Mucosa of descending colon (tissue), 3 donors: ENCODE measurements at regions not wholly inside any gene's neighbourhood (a gene's known extent, or its start where the extent isn't known, plus 50 kb on each side); places are given as distances from the start of the nearest gene placed in this dataset.

Experiments
- ATAC-seq: fragments of 200-7000 bp; cut with Tn5 transposase; one replicate; pipeline ENCODE4 v1.9.1; 2020; ENCODE audit warnings: mild to moderate bottlenecking, moderate library complexity
- DNase-seq, 3 donors: peaks; one replicate each; pipeline ENCODE4 v3.0.0-alpha.2; 2020
- H3K36me3 ChIP-seq: fragments of 200-600 bp; one replicate; pipeline ENCODE4 v1.8.0; 2021; ENCODE audit warnings: low read depth, mild to moderate bottlenecking
- H3K4me1 ChIP-seq: fragments of 200-600 bp; one replicate; pipeline ENCODE4 v1.8.0; 2021; ENCODE audit warnings: low read depth, mild to moderate bottlenecking
- H3K4me3 ChIP-seq: fragments of 200-600 bp; one replicate; pipeline ENCODE4 v1.8.0; 2021; ENCODE audit warnings: mild to moderate bottlenecking
- H3K9me3 ChIP-seq: fragments of 200-600 bp; one replicate; pipeline ENCODE4 v1.8.0; 2021; ENCODE audit warnings: mild to moderate bottlenecking
- intact Hi-C, 2 donors: fragments of 100-400 bp; cut with DNase I in 1 of 2; cut with micrococcal nuclease in 1 of 2; formaldehyde crosslinking; loops; one replicate each; pipeline versions ENCODE4 v1.11.0 to v1.11.1; 2022; cut with DNase I, micrococcal nuclease
- TF ChIP-seq, protein P1 (sequence below): fragments of 200-600 bp; IDR thresholded peaks from one replicate; pipeline ENCODE4 v1.8.0; 2022; ENCODE audit warnings: antibody characterized with exemption, mild to moderate bottlenecking
- donor health status: DM: no; HTN: no; CAD: no; lungs with moderate emphysema.
- donor health status: DM: no; HTN: no; CAD: no.
- donor health status: DM: no; HTN: yes; CAD: no.

DNA sequence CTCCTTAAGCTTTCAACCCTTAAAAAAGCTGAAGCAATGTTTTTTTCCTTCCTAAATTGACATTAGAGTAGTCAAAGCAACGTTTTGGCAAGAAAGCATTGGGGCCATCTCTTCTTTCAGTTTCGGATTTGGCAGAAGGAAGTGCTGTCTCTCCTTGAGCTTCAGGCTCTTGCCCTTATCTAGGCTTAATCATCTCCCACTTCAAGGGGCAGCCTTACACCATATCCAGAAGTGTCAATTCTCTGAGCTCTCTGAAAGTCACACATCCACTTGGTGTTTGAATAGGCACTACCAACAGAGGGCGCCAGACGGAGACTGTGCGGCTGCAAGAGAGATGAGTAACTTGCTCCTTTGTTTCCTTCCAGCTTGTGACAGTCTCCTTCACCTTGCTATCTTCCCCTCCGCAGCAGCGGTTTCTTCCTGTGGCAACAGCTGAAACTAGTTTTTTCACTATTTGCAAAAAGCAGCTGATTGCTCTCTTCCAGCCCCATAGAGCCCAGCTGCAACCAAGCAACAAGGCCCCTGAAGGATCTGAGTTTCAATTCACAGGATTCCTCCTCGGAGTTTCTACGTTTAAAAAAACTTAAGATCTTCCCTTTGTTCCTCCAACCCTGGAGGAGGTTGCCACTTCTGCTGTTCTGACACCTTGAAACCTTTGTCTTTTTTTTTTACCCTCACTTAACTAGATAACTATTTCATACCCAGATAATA lies 147.0 kb upstream of the SLCO3A1 start:
- TF ChIP-seq, protein P1, sequence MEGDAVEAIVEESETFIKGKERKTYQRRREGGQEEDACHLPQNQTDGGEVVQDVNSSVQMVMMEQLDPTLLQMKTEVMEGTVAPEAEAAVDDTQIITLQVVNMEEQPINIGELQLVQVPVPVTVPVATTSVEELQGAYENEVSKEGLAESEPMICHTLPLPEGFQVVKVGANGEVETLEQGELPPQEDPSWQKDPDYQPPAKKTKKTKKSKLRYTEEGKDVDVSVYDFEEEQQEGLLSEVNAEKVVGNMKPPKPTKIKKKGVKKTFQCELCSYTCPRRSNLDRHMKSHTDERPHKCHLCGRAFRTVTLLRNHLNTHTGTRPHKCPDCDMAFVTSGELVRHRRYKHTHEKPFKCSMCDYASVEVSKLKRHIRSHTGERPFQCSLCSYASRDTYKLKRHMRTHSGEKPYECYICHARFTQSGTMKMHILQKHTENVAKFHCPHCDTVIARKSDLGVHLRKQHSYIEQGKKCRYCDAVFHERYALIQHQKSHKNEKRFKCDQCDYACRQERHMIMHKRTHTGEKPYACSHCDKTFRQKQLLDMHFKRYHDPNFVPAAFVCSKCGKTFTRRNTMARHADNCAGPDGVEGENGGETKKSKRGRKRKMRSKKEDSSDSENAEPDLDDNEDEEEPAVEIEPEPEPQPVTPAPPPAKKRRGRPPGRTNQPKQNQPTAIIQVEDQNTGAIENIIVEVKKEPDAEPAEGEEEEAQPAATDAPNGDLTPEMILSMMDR: peak; percentile 85
- no peaks in the 10 kb centered on the region for H3K9me3 ChIP-seq
- no peaks in the 10 kb centered on the region for H3K36me3 ChIP-seq
- intact Hi-C loops: loop anchor here (10.0 kb wide), 1 partner anchor 368 kb away; no protein-coding TSS in a partner anchor
- DNase-seq (peak; percentile 60 to 89 (median 64)), ATAC-seq (peak; percentile 94)
- no peak overlapping the region for H3K4me3 ChIP-seq
- no peaks in the 10 kb centered on the region for H3K4me1 ChIP-seq

DNA sequence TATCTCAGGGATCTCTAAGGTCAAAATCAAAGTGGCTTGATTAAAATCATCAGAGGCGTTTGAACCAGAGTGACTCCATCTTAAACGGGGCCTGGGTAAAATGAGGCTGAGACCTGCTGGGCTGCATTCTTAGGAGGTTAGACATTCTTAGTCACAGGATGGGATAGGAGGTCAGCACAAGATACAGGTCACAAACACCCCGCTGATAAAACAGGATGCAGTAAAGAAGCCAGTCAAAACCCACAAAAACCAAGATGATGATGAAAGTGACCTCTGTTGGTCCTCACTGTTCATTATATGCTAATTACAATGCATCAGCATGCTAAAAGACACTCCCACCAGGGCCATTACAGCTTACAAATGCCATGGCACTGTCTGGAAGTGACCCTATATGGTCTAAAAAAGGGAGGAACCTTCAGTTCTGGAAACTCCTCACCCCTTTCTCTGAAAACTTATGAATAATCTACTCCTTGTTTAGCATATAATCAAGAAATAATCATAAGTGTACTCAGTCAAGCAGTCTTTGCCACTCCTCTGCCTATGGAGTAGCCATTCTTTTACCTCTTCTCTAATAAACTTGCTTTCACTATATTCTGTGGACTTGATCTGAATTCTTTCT lies 143.3 kb upstream of the SLCO3A1 start:
- no peaks in the 10 kb centered on the region for H3K4me1 ChIP-seq
- intact Hi-C loops: no loop called here
- DNase-seq (no peak), ATAC-seq (no peak)
- no peaks in the 10 kb centered on the region for H3K9me3 ChIP-seq
- no peak overlapping the region for H3K4me3 ChIP-seq
- TF ChIP-seq, protein P1: no peak
- H3K36me3 ChIP-seq: no peaks in the 10 kb centered on the region

GRCh38 chr15:91711384-91712033 lies 142.0 kb upstream of the SLCO3A1 start:
- ATAC-seq: no peak
- intact Hi-C loops: no loop called here
- H3K36me3 ChIP-seq: no peaks in the 10 kb centered on the region
- DNase-seq: no peak
- TF ChIP-seq, protein P1: no peak
- H3K9me3 ChIP-seq: no peaks in the 10 kb centered on the region
- H3K4me1 ChIP-seq: no peaks in the 10 kb centered on the region
- no peak overlapping the region for H3K4me3 ChIP-seq

DNA sequence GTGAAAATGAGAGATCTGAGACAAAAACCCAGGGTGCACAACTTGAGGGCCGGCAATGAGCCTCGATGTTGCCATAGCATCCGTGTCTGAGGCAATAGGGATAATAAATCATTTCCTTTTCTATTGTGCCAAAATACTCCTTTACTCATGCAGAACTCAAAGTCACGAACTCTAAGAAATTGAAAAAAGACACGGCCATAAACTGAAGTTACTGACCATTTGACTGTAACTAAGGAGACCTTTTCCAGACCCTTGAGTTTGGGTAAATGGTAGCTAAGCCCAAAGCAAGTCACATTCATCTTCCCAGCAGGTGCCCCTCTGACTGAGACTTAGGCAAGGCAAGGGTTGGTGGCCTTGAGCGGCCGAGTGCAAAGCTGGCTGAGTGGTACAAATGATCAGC lies 141.2 kb upstream of the SLCO3A1 start:
- intact Hi-C loops: no loop called here
- H3K9me3 ChIP-seq: no peaks in the 10 kb centered on the region
- H3K4me3 ChIP-seq: no peak overlapping the region
- H3K4me1 ChIP-seq: no peaks in the 10 kb centered on the region
- H3K36me3 ChIP-seq: no peaks in the 10 kb centered on the region
- TF ChIP-seq, protein P1: no peak
- ATAC-seq (no peak), DNase-seq (no peak)

- Histone ChIP-seq H3K4me3 (no peak overlapping the region), H3K36me3 (no peaks in the 10 kb centered on the region), H3K4me1 (no peaks in the 10 kb centered on the region), H3K9me3 (no peaks in the 10 kb centered on the region)
- intact Hi-C loops: no loop called here
- ATAC-seq: no peak
- TF ChIP-seq, protein P1: no peak
- DNase-seq: no peak
Measured at GRCh38 chr15:91716536-91716935, 137.0 kb upstream of the SLCO3A1 start.
